HepG2 (cell line): ENCODE measurements at regions not wholly inside any gene's neighbourhood (a gene's known extent, or its start where the extent isn't known, plus 50 kb on each side); places are given as distances from the start of the nearest gene placed in this dataset.

Experiments used
- ATAC-seq: fragments of 200-7000 bp; cut with Tn5 transposase; 3 replicates; pipeline ENCODE4 v1.9.1; 2020; ENCODE audit warnings: mild to moderate bottlenecking, moderate library complexity
- BruUV-seq: library from RNA; stranded (reverse); fragments of 400-500 nt; replicated peaks from 2 replicates; lab custom pipeline; 2021; lab: Mats Ljungman, UMichigan
- CTCF ChIA-PET: fragments of 300-600 bp; formaldehyde crosslinking; extraction: SDS; loops from one replicate; lab custom pipeline; 2021; ENCODE audit warnings: low total read pairs, inconsistent platforms, low intra/inter-chr PET ratio; lab: Yijun Ruan, JAX
- POLR2A ChIA-PET: fragments of 350-600 bp; sonication (Branson Sonifier 250); formaldehyde crosslinking; loops from one replicate; lab custom pipeline; 2020; ENCODE audit warnings: antibody characterized with exemption, inconsistent platforms; lab: Yijun Ruan, JAX
- DNase-seq: peaks from one replicate; pipeline ENCODE4 v3.0.0-alpha.2; 2015; ENCODE audit warnings: low spot score
- FAIRE-seq: peaks from 3 replicates; lab custom pipeline; 2011; peaks lifted over from hg19 to GRCh38; lab: Jason Lieb, UNC
- H2AFZ ChIP-seq: one replicate; pipeline ENCODE4 v1.6.1; 2011; ENCODE audit warnings: low read length, inconsistent platforms
- H3K27ac ChIP-seq: fragments of 300-600 bp; 3 replicates; pipeline ENCODE4 v1.8.0; 2011; ENCODE audit warnings: mixed run types, mild to moderate bottlenecking, mixed read lengths, low read length, inconsistent platforms; ENCODE audit not compliant: insufficient read depth; ENCODE audit errors: extremely low read length
- H3K27me3 ChIP-seq, 2 experiments: fragments of 200-600 bp in 1 of 2; 2 replicates in 1 of 2; 3 replicates in 1 of 2; pipeline versions ENCODE4 v1.6.0 to v1.8.0; 2011; ENCODE audit warnings: low read length in 2 of 2, mild to moderate bottlenecking in 2 of 2, moderate library complexity in 2 of 2, inconsistent platforms in 1 of 2; ENCODE audit not compliant: insufficient read depth in 2 of 2, control insufficient read depth in 1 of 2
- H3K36me3 ChIP-seq, 2 experiments: fragments of 200-600 bp in 1 of 2; replicated peaks in 1 of 2; 2 replicates in 1 of 2; 3 replicates in 1 of 2; pipeline versions ENCODE4 v1.5.1 to v1.8.0; 2011; ENCODE audit warnings: low read length in 2 of 2, inconsistent platforms in 1 of 2; ENCODE audit not compliant: insufficient read depth in 2 of 2, control insufficient read depth in 1 of 2
- H3K4me1 ChIP-seq: 2 replicates; pipeline ENCODE4 v1.5.1; 2012; ENCODE audit warnings: low read length, inconsistent platforms; ENCODE audit not compliant: insufficient read depth
- H3K4me2 ChIP-seq: 2 replicates; pipeline ENCODE4 v1.6.0; 2011; ENCODE audit warnings: low read depth, low read length, inconsistent platforms
- H3K4me3 ChIP-seq, 3 experiments: fragments of 200-600 bp in 1 of 3; sonication (generic), shearing (Covaris generic) in 1 of 3; replicated peaks in 1 of 3; 2 replicates each; pipeline ENCODE4 v1.5.1; 2011 to 2016; ENCODE audit warnings: low read length in 3 of 3, inconsistent platforms in 2 of 3, low read depth in 2 of 3, mild to moderate bottlenecking in 2 of 3, control low read depth in 1 of 3, mixed read lengths in 1 of 3; ENCODE audit not compliant: insufficient read depth in 1 of 3
- H3K79me2 ChIP-seq: one replicate; pipeline ENCODE4 v1.6.1; 2011; ENCODE audit warnings: low read length, inconsistent platforms; ENCODE audit not compliant: insufficient read depth
- H3K9ac ChIP-seq: 2 replicates; pipeline ENCODE4 v1.6.0; 2011; ENCODE audit warnings: mild to moderate bottlenecking, low read depth, low read length, inconsistent platforms; ENCODE audit not compliant: insufficient read depth
- H3K9me3 ChIP-seq: 2 replicates; pipeline ENCODE4 v1.5.1; 2012; ENCODE audit warnings: mild to moderate bottlenecking, low read length
- H4K20me1 ChIP-seq: 2 replicates; pipeline ENCODE4 v1.6.0; 2011; ENCODE audit warnings: inconsistent platforms, mild to moderate bottlenecking, low read length, moderate library complexity; ENCODE audit not compliant: insufficient read depth
- ARNT2 ChIP-seq: sonication (generic); formaldehyde crosslinking; IDR thresholded peaks from 2 replicates; pipeline ENCODE4 v1.8.0; 2022; ENCODE audit warnings: mild to moderate bottlenecking, low read depth, missing genetic modification reagents, moderate library complexity
- BCL6 ChIP-seq: IDR thresholded peaks from 2 replicates; pipeline ENCODE4 v1.6.1; 2016; ENCODE audit warnings: missing genetic modification reagents, missing compliant biosample characterization
- CBFB ChIP-seq: sonication (generic); formaldehyde crosslinking; IDR thresholded peaks from 2 replicates; pipeline ENCODE4 v1.4.0; 2020; ENCODE audit warnings: missing genetic modification reagents
- KDM5B ChIP-seq: sonication (generic); formaldehyde crosslinking; IDR thresholded peaks from 2 replicates; pipeline ENCODE4 v1.4.0; 2020; ENCODE audit warnings: missing genetic modification reagents, mild to moderate bottlenecking, borderline replicate concordance
- STAT5B ChIP-seq: sonication (generic); formaldehyde crosslinking; IDR thresholded peaks from 2 replicates; pipeline ENCODE4 v1.4.0; 2020; ENCODE audit warnings: missing genetic modification reagents
- TCF12 ChIP-seq, 2 experiments: fragments of 450-650 bp in 1 of 2; sonication (generic) in 1 of 2; formaldehyde crosslinking in 1 of 2; IDR thresholded peaks; 2 replicates each; pipeline versions ENCODE4 v1.6.1 to v1.8.0; 2017 to 2022; ENCODE audit warnings: antibody characterized with exemption in 1 of 2, mild to moderate bottlenecking in 1 of 2, missing genetic modification reagents in 1 of 2, moderate library complexity in 1 of 2
- XBP1 ChIP-seq: sonication (generic); formaldehyde crosslinking; IDR thresholded peaks from 2 replicates; pipeline ENCODE4 v1.5.0; 2020; ENCODE audit warnings: missing genetic modification reagents
- ZFY ChIP-seq: sonication (generic); formaldehyde crosslinking; IDR thresholded peaks from 2 replicates; pipeline ENCODE4 v1.4.0; 2020; ENCODE audit warnings: missing genetic modification reagents
- ZNF274 ChIP-seq: sonication (generic); formaldehyde crosslinking; IDR thresholded peaks from 2 replicates; pipeline ENCODE4 v1.5.1; 2020; ENCODE audit warnings: mild to moderate bottlenecking, missing genetic modification reagents
- ZNF331 ChIP-seq: sonication (generic); formaldehyde crosslinking; IDR thresholded peaks from 2 replicates; pipeline ENCODE4 v1.4.0; 2020; ENCODE audit warnings: missing genetic modification reagents
- whole genome bisulfite sequencing: methylation state at CpG from one replicate; pipeline ENCODE4 v1.1.6; 2017; ENCODE audit warnings: low lambda C conversion rate; 5-methylcytosine and 5-hydroxymethylcytosine counted together
- in situ Hi-C: cut with HindIII; loops from 2 replicates; pipeline ENCODE4 v1.10.0; 2017; ENCODE audit warnings: low pct_unique_long_range_greater_than_20kb; ENCODE audit not compliant: extremely low pct_ligation_motif_present
- intact Hi-C: fragments of 100-400 bp; cut with micrococcal nuclease; formaldehyde crosslinking; loops from one replicate; pipeline ENCODE4 v1.10.0; 2022; ENCODE audit not compliant: unreplicated experiment
- TF ChIP-seq, protein P1 (sequence below): sonication (generic); formaldehyde crosslinking; IDR thresholded peaks from 2 replicates; pipeline ENCODE4 v1.8.0; 2022; ENCODE audit warnings: missing genetic modification reagents, low read depth, mild to moderate bottlenecking, borderline replicate concordance

DNA sequence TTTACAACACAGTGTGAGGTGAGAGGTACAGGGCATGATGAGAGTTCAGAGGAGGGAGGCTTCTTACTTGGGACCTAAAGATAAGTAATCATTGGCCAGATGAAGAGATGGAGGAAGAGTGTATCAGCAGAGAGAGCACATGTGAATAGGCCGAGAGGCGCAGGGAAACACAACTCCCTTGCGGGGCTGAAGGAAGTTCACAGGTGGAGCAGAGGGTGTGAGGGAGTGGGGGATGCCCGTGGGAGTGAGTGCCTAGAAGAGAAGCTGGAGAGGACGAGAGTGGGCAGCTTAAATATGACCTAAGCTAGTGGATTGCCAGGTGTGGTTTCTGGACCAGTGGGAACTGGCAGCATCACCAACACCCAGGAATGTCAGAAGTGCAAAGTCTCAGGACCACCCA lies 98.2 kb upstream of the TBC1D5 start:
- in situ Hi-C loops = loop anchor here (25.0 kb wide), 1 partner anchor 1253 kb away; no protein-coding TSS in a partner anchor
- intact Hi-C loops = loop anchor here (1.0 to 5.0 kb wide), 4 partner anchors 195 to 1238 kb away; no protein-coding TSS in a partner anchor
- no peaks in the 10 kb centered on the region for H3K27me3 ChIP-seq
- POLR2A ChIA-PET = interaction anchor here (1.2 kb wide), 1 partner anchor 98 kb away, joined by 4 read pairs; the partner anchor contains the start of gene TBC1D5
- ATAC-seq (peak; percentile 14; the same call in 2 of the 3 replicates), DNase-seq (no peak), FAIRE-seq (no peak)
- BruUV-seq = no TSS peak
- H3K79me2 ChIP-seq = no peaks in the 10 kb centered on the region
- no peak overlapping the region for H3K4me2 ChIP-seq
- H3K4me1 ChIP-seq = no peaks in the 10 kb centered on the region
- TF ChIP-seq ARNT2 (CRISPR knock-in tag) (no peak), BCL6 (CRISPR knock-in tag) (no peak), STAT5B (CRISPR knock-in tag) (no peak), TCF12 (IDR thresholded peaks at IDR 0.05) (no peak), TCF12 (CRISPR knock-in tag; IDR thresholded peaks at IDR 0.05) (no peak), ZFY (CRISPR knock-in tag) (no peak), ZNF331 (CRISPR knock-in tag) (no peak), ZNF274 (CRISPR knock-in tag) (no peak), CBFB (CRISPR knock-in tag) (no peak), KDM5B (CRISPR knock-in tag) (no peak), XBP1 (CRISPR knock-in tag) (no peak)
- TF ChIP-seq, protein P1, sequence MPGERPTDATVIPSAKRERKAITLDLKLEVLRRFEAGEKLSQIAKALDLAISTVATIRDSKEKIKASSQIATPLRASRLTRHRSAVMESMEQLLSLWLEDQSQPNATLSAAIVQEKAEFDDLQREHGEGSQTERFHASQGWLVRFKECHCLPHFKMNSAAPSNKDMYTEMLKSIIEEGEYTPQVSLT (CRISPR knock-in tag) = no peak
- CTCF ChIA-PET = interaction anchor here (1.3 to 2.3 kb wide), 3 partner anchors 195 to 1239 kb away, joined by 5 to 27 read pairs (median 9); no protein-coding TSS in a partner anchor
- H4K20me1 ChIP-seq = no peaks in the 10 kb centered on the region
- WGBS = 55% methylated on average over 5 of the region's 5 CpGs
- no peak overlapping the region for H3K4me3 ChIP-seq
- no peak overlapping the region for H3K27ac ChIP-seq
- no peak overlapping the region for H2AFZ ChIP-seq
- H3K36me3 ChIP-seq = no peaks in the 10 kb centered on the region
- no peaks in the 10 kb centered on the region for H3K9me3 ChIP-seq
- no peak overlapping the region for H3K9ac ChIP-seq
